ENCODE measurements at regions not wholly inside any gene's neighbourhood (a gene's known extent, or its start where the extent isn't known, plus 50 kb on each side); places are given as distances from the start of the nearest gene placed in this dataset.

DNA sequence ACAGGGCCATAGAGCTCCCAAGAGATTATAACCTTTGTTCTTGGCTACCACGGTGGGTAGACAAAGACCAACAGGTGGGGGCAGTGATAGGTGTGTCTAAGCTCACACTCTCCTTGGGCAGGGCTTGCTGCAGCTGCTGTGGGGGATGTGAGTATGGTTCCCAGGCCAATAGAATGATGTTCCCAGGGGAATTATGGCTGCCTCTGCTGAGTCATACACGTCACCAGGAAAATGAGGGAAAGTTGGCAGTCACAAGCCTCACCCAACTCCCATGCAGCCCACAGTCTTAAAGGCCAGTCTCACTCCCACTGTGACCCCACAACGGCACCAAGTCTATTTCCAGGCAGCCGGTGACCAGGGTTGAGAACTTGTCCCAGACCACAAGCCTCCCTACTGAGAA lies 453.4 kb upstream of the PODXL start:
- TF ChIP-seq, protein P1, sequence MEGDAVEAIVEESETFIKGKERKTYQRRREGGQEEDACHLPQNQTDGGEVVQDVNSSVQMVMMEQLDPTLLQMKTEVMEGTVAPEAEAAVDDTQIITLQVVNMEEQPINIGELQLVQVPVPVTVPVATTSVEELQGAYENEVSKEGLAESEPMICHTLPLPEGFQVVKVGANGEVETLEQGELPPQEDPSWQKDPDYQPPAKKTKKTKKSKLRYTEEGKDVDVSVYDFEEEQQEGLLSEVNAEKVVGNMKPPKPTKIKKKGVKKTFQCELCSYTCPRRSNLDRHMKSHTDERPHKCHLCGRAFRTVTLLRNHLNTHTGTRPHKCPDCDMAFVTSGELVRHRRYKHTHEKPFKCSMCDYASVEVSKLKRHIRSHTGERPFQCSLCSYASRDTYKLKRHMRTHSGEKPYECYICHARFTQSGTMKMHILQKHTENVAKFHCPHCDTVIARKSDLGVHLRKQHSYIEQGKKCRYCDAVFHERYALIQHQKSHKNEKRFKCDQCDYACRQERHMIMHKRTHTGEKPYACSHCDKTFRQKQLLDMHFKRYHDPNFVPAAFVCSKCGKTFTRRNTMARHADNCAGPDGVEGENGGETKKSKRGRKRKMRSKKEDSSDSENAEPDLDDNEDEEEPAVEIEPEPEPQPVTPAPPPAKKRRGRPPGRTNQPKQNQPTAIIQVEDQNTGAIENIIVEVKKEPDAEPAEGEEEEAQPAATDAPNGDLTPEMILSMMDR (IDR thresholded peaks at IDR 0.05; ENCODE audit: extremely low read depth in 1 of 2, insufficient read depth in 1 of 2, low read depth in 1 of 2, low read length in 2 of 2), result no peak
- TF ChIP-seq FOS (IDR thresholded peaks at IDR 0.05; ENCODE audit: borderline replicate concordance, insufficient read depth, low read length) (no peak), POLR2A (IDR thresholded peaks at IDR 0.05; ENCODE audit: low read depth, low read length) (no peak)
- TF ChIP-seq, protein P2, sequence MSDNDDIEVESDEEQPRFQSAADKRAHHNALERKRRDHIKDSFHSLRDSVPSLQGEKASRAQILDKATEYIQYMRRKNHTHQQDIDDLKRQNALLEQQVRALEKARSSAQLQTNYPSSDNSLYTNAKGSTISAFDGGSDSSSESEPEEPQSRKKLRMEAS (IDR thresholded peaks at IDR 0.05; ENCODE audit: insufficient read depth, insufficient read length), result no peak
